Fibroblast of villous mesenchyme (primary cell): ENCODE measurements at regions not wholly inside any gene's neighbourhood (a gene's known extent, or its start where the extent isn't known, plus 50 kb on each side); places are given as distances from the start of the nearest gene placed in this dataset.

Source experiments
- DNase-seq: peaks from one replicate; pipeline ENCODE4 v3.0.0-alpha.2; 2010; ENCODE audit warnings: low read depth
- H3K4me3 ChIP-seq: 2 replicates; pipeline ENCODE4 v1.5.1; 2011; ENCODE audit warnings: low read depth, mild to moderate bottlenecking, low read length
- CTCF ChIP-seq: IDR thresholded peaks from 2 replicates; pipeline ENCODE4 v1.5.1; 2012; ENCODE audit warnings: low read depth, mild to moderate bottlenecking, low read length; ENCODE audit not compliant: insufficient read depth

DNA sequence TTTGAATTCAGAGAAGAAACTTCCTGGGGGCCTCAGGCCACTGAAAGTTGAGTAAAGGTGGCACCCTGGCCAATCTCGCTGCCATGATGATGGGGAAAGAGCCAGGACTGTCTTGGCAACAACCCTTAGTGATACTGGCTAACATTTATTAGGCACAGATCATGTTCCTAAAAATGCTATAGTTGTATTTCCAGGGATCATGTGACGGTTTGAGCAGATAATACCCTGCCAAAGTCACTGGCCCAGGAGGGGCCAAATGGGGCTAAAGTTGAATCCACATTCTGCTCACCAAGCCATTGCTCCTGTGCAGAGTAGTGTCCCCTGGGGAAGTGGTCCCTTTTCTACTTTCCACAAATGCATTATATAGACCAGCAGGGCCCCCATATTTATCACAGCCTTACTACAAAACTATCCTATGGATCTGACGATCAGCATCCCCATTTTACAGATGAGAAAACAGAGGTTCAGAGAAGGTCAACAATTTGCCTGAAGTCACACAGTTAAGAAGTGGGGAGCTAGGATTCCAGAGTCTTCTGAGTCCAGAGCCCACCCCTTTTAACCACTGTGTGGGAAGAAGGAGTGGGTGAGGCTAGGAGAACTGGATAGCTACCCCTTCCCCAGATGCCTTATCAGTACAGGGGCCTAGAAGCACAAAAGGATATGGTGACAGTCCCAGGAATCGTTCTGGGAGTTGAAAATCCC, 300.0 kb upstream of the IRX3 start:
- TF ChIP-seq CTCF = no peak

DNA sequence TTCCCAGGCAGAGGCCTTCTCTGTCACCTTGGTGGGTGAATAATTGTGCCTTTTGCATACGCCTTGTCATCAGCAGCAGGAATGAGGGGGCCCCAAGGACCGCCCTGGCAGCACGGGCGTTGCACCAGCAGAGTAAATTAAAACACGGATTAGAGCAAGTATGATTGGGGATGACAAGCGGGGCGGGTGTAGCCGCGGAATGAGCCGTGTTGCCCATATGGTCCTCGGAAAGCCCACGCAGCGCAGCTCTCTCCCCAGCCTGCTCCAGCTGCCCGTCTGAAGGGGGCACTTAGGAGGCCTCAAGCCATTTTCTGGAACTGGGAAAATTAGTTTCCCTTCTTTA, 299.4 kb upstream of the IRX3 start:
- no peak for TF ChIP-seq CTCF
- no peak overlapping the region for H3K4me3 ChIP-seq
- no peak for DNase-seq

More for the DNA sequence above, 300.0 kb upstream of the IRX3 start:
- no peak for DNase-seq
- no peak overlapping the region for H3K4me3 ChIP-seq

DNA sequence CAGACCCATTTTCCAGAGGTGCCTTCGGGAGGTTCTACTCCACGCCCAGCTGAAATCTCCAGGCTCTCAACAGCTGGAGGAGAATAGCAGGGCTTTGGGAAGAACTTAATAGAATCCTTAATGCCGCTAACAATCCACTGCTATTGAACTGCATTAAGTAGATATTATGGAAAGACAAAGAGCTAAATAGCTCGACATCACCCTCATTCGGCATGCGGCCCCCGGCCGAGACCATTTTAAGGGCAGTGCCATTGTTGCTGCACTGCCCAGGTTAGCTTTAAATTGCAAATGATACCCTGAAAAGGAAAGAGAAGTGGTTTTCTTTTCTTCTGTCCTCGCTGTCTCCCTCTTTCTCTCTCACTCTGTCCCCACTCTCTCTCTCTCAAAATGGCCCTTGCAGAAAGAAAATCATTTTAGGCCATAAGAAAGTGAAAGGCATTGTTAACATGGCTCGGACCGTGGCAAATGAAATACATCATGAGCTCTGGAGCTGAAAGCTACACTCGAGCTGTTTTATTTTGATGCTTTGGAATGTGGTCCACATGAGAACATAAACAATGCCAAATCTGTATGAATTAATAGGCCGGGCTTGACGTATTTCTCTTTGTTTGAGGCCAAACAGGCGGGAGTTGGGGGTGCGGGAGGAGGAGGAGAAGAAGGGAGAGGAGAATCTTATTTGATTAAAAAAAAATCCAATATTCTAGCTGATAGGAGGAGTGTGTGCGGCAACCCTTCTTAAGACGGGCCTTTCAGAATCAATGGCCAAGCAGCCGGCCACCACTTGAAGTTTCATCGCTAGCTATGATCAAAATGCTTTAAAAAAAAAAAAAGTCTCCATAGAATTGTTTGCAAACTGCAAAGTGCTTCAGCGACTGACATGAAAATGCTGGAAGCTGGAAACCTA, 298.8 kb upstream of the IRX3 start:
- no peak overlapping the region for H3K4me3 ChIP-seq
- DNase-seq = no peak
- no peak for TF ChIP-seq CTCF

- no peak overlapping the region for H3K4me3 ChIP-seq
- no peak for TF ChIP-seq CTCF
- DNase-seq = no peak
Measured at GRCh38 chr16:54584121-54584520, 297.5 kb upstream of the IRX3 start.

GRCh38 chr16:54582631-54583250, 296.2 kb upstream of the IRX3 start:
- no peak overlapping the region for H3K4me3 ChIP-seq
- no peak for DNase-seq
- no peak for TF ChIP-seq CTCF

GRCh38 chr16:54579106-54579728, 292.6 kb upstream of the IRX3 start:
- no peak for DNase-seq
- H3K4me3 ChIP-seq = no peak overlapping the region
- TF ChIP-seq CTCF = no peak
